GM19397 (cell line): ENCODE measurements at regions not wholly inside any gene's neighbourhood (a gene's known extent, or its start where the extent isn't known, plus 50 kb on each side); places are given as distances from the start of the nearest gene placed in this dataset.
"Not testable (repeated sequence)": the region's sequence is repeated elsewhere in the genome, so short reads cannot be mapped to it uniquely, and the experiment has no call there.

Source experiments
- ATAC-seq: cut with Tn5 transposase; IDR thresholded peaks from one replicate; pipeline ENCODE4 v1.9.1; 2021; ENCODE audit warnings: mild to moderate bottlenecking, moderate library complexity; ENCODE audit not compliant: unreplicated experiment

- no peak for ATAC-seq
Observed at GRCh38 chr21:23578027-23578426, 2029.3 kb downstream of the MRPL39 start.

- ATAC-seq: no peak
Observed at GRCh38 chr21:23574932-23575331, 2032.3 kb downstream of the MRPL39 start.

GRCh38 chr21:23548924-23549323, 2058.4 kb downstream of the MRPL39 start:
- ATAC-seq: not testable (repeated sequence)

GRCh38 chr21:23543333-23543732, 2063.9 kb downstream of the MRPL39 start:
- no peak for ATAC-seq

GRCh38 chr21:23542097-23542496, 2065.2 kb downstream of the MRPL39 start:
- no peak for ATAC-seq

GRCh38 chr21:23541571-23541970, 2065.7 kb downstream of the MRPL39 start:
- ATAC-seq: no peak

GRCh38 chr21:23534850-23535249, 2072.4 kb downstream of the MRPL39 start:
- no peak for ATAC-seq

- no peak for ATAC-seq
Observed at GRCh38 chr21:23531444-23531843, 2075.8 kb downstream of the MRPL39 start.

GRCh38 chr21:23524685-23525084, 2082.6 kb downstream of the MRPL39 start:
- no peak for ATAC-seq

GRCh38 chr21:23522751-23523150, 2084.5 kb downstream of the MRPL39 start:
- ATAC-seq: no peak

- peak; percentile 55 for ATAC-seq
Observed at GRCh38 chr21:23507501-23507900, 2099.8 kb downstream of the MRPL39 start.

GRCh38 chr21:23496729-23497128, 2110.6 kb downstream of the MRPL39 start:
- ATAC-seq: peak; percentile 89

- no peak for ATAC-seq
Observed at GRCh38 chr21:23488245-23488644, 2119.0 kb downstream of the MRPL39 start.

GRCh38 chr21:23480591-23481270, 2126.6 kb downstream of the MRPL39 start:
- ATAC-seq: no peak

- ATAC-seq: no peak
Observed at GRCh38 chr21:23478381-23478780, 2128.9 kb downstream of the MRPL39 start.

GRCh38 chr21:23475281-23476219, 2131.7 kb downstream of the MRPL39 start:
- ATAC-seq: no peak

GRCh38 chr21:23471877-23472276, 2135.4 kb downstream of the MRPL39 start:
- ATAC-seq: peak; percentile 88

- no peak for ATAC-seq
Observed at GRCh38 chr21:23463365-23463764, 2143.9 kb downstream of the MRPL39 start.

- peak; percentile 66 for ATAC-seq
Observed at GRCh38 chr21:23455676-23456075, 2151.6 kb downstream of the MRPL39 start.

GRCh38 chr21:23452384-23453083, 2154.7 kb downstream of the MRPL39 start:
- ATAC-seq: peak; percentile 83

- ATAC-seq: no peak
Observed at GRCh38 chr21:23445307-23445706, 2162.0 kb downstream of the MRPL39 start.
